IMR-90 (cell line): ENCODE measurements at regions not wholly inside any gene's neighbourhood (a gene's known extent, or its start where the extent isn't known, plus 50 kb on each side); places are given as distances from the start of the nearest gene placed in this dataset.

Source experiments
- ATAC-seq: fragments of 200-7000 bp; cut with Tn5 transposase; 2 replicates; pipeline ENCODE4 v1.9.1; 2020; ENCODE audit warnings: low read depth, mild to moderate bottlenecking, moderate library complexity
- BruUV-seq: library from RNA; stranded (reverse); fragments of 400-500 nt; replicated peaks from 2 replicates; lab custom pipeline; 2021; lab: Mats Ljungman, UMichigan
- CTCF ChIA-PET: fragments of 300-600 bp; formaldehyde crosslinking; extraction: SDS; loops from one replicate; lab custom pipeline; 2021; ENCODE audit warnings: antibody characterized with exemption; lab: Yijun Ruan, JAX
- POLR2A ChIA-PET: fragments of 300-600 bp; sonication (Branson Sonifier 250); formaldehyde crosslinking; loops from one replicate; lab custom pipeline; 2022; ENCODE audit warnings: antibody characterized with exemption; ENCODE audit not compliant: unreplicated experiment; lab: Charles Lee
- DNase-seq: peaks from one replicate; pipeline ENCODE4 v3.0.0; 2013
- H2AFZ ChIP-seq: replicated peaks from 2 replicates; pipeline ENCODE3; 2013; ENCODE audit warnings: low read length, mild to moderate bottlenecking; ENCODE audit not compliant: poor library complexity
- H2AK5ac ChIP-seq: 2 replicates; pipeline ENCODE4 v1.6.1; 2013; ENCODE audit warnings: low read depth, low read length, inconsistent platforms
- H2AK9ac ChIP-seq: replicated peaks from 2 replicates; pipeline ENCODE3; 2013; ENCODE audit warnings: mild to moderate bottlenecking, low read depth, low read length, moderate library complexity; ENCODE audit not compliant: poor library complexity
- H2BK120ac ChIP-seq: 2 replicates; pipeline ENCODE4 v1.6.1; 2013; ENCODE audit warnings: low read depth, low read length, inconsistent platforms
- H2BK15ac ChIP-seq: 3 replicates; pipeline ENCODE4 v1.6.1; 2013; ENCODE audit warnings: low read depth, low read length, inconsistent platforms
- H2BK20ac ChIP-seq: 2 replicates; pipeline ENCODE4 v1.6.1; 2013; ENCODE audit warnings: low read depth, mild to moderate bottlenecking, inconsistent platforms, low read length, moderate library complexity
- H2BK5ac ChIP-seq: 2 replicates; pipeline ENCODE4 v1.6.1; 2013; ENCODE audit warnings: mild to moderate bottlenecking, low read depth, low read length, inconsistent platforms; ENCODE audit not compliant: poor library complexity, severe bottlenecking
- H3K14ac ChIP-seq: replicated peaks from 2 replicates; pipeline ENCODE4 v1.6.1; 2013; ENCODE audit warnings: low read depth, low read length, inconsistent platforms
- H3K18ac ChIP-seq: 2 replicates; pipeline ENCODE4 v1.6.1; 2013; ENCODE audit warnings: low read depth, low read length, control low read depth
- H3K23ac ChIP-seq: 2 replicates; pipeline ENCODE4 v1.6.1; 2013; ENCODE audit warnings: low read depth, low read length, inconsistent platforms
- H3K27ac ChIP-seq: 2 replicates; pipeline ENCODE4 v1.5.1; 2013; ENCODE audit warnings: mild to moderate bottlenecking, control low read depth, low read length; ENCODE audit not compliant: insufficient read depth
- H3K27me3 ChIP-seq: 2 replicates; pipeline ENCODE4 v1.6.1; 2013; ENCODE audit warnings: low read length; ENCODE audit not compliant: control insufficient read depth, insufficient read depth
- H3K36me3 ChIP-seq: 2 replicates; pipeline ENCODE4 v1.6.1; 2013; ENCODE audit warnings: low read length, mixed read lengths; ENCODE audit not compliant: control insufficient read depth, insufficient read depth
- H3K4ac ChIP-seq: 2 replicates; pipeline ENCODE4 v1.6.1; 2013; ENCODE audit warnings: low read depth, low read length, inconsistent platforms
- H3K4me1 ChIP-seq: 2 replicates; pipeline ENCODE4 v1.6.1; 2013; ENCODE audit warnings: low read length, mixed read lengths; ENCODE audit not compliant: control insufficient read depth, insufficient read depth
- H3K4me2 ChIP-seq: 2 replicates; pipeline ENCODE4 v1.6.1; 2013; ENCODE audit warnings: low read depth, mild to moderate bottlenecking, control low read depth, low read length, moderate library complexity
- H3K4me3 ChIP-seq: 2 replicates; pipeline ENCODE4 v1.5.1; 2013; ENCODE audit warnings: low read depth, mild to moderate bottlenecking, control low read depth, low read length, moderate library complexity; ENCODE audit not compliant: insufficient read depth
- H3K56ac ChIP-seq: 2 replicates; pipeline ENCODE4 v1.6.1; 2013; ENCODE audit warnings: low read length, inconsistent platforms; ENCODE audit not compliant: insufficient read depth; ENCODE audit errors: extremely low read depth
- H3K79me1 ChIP-seq, 2 experiments: 2 replicates each; pipeline ENCODE4 v1.6.1; 2013; ENCODE audit warnings: low read length in 2 of 2, inconsistent platforms in 1 of 2, low read depth in 1 of 2
- H3K9ac ChIP-seq: 2 replicates; pipeline ENCODE4 v1.6.1; 2013; ENCODE audit warnings: low read depth, low read length, control low read depth
- H3K9me1 ChIP-seq: 2 replicates; pipeline ENCODE4 v1.6.1; 2013; ENCODE audit warnings: low read length, inconsistent platforms; ENCODE audit not compliant: insufficient read depth
- H3K9me3 ChIP-seq: 2 replicates; pipeline ENCODE4 v1.6.1; 2013; ENCODE audit warnings: low read length; ENCODE audit not compliant: control insufficient read depth, insufficient read depth
- H4K20me1 ChIP-seq: 2 replicates; pipeline ENCODE4 v1.6.1; 2013; ENCODE audit warnings: low read length, inconsistent platforms; ENCODE audit not compliant: insufficient read depth
- H4K5ac ChIP-seq: 2 replicates; pipeline ENCODE4 v1.6.1; 2013; ENCODE audit warnings: mild to moderate bottlenecking, low read depth, low read length, control low read depth
- H4K8ac ChIP-seq, 2 experiments: 2 replicates each; pipeline ENCODE4 v1.6.1; 2013; ENCODE audit warnings: low read depth in 2 of 2, low read length in 2 of 2, control low read depth in 1 of 2, inconsistent platforms in 1 of 2
- H4K91ac ChIP-seq: 2 replicates; pipeline ENCODE4 v1.6.1; 2013; ENCODE audit warnings: low read depth, low read length, inconsistent platforms; ENCODE audit not compliant: insufficient read depth
- BHLHE40 ChIP-seq: fragments of 150-350 bp; IDR thresholded peaks from 2 replicates; pipeline ENCODE4 v1.6.1; 2016; ENCODE audit warnings: mild to moderate bottlenecking, low read depth, low read length
- CEBPB ChIP-seq: IDR thresholded peaks from 2 replicates; pipeline ENCODE4 v1.6.1; 2012; ENCODE audit warnings: low read depth, low read length, improper control_type of control experiment
- CHD1 ChIP-seq: IDR thresholded peaks from 2 replicates; pipeline ENCODE4 v1.6.1; 2012; ENCODE audit warnings: low read depth, low read length, improper control_type of control experiment
- FOS ChIP-seq: fragments of 150-350 bp; IDR thresholded peaks from 2 replicates; pipeline ENCODE4 v1.6.1; 2016; ENCODE audit warnings: low read depth, low read length
- MAFK ChIP-seq: IDR thresholded peaks from 2 replicates; pipeline ENCODE4 v1.6.1; 2012; ENCODE audit warnings: low read depth, low read length, improper control_type of control experiment
- MAZ ChIP-seq: IDR thresholded peaks from 2 replicates; pipeline ENCODE4 v1.6.1; 2012; ENCODE audit warnings: low read depth, mild to moderate bottlenecking, low read length, improper control_type of control experiment, moderate library complexity, borderline replicate concordance
- RCOR1 ChIP-seq: IDR thresholded peaks from 2 replicates; pipeline ENCODE4 v1.6.1; 2012; ENCODE audit warnings: mild to moderate bottlenecking, low read length, improper control_type of control experiment; ENCODE audit not compliant: insufficient replicate concordance
- RFX5 ChIP-seq: IDR thresholded peaks from 2 replicates; pipeline ENCODE4 v1.8.0; 2012; ENCODE audit warnings: low read depth, mild to moderate bottlenecking, low read length, moderate library complexity
- SMC3 ChIP-seq: fragments of 150-350 bp; IDR thresholded peaks from 2 replicates; pipeline ENCODE4 v1.6.1; 2016; ENCODE audit warnings: low read depth, mild to moderate bottlenecking, antibody characterized with exemption, low read length, moderate library complexity
- USF2 ChIP-seq: fragments of 150-350 bp; IDR thresholded peaks from 2 replicates; pipeline ENCODE4 v1.6.1; 2017; ENCODE audit warnings: mild to moderate bottlenecking, antibody characterized with exemption, low read length, low read depth
- WGBS, 2 experiments: methylation state at CpG; one replicate each; pipeline versions ENCODE4 v1.1.5 to v1.1.7; 2013; ENCODE audit warnings: missing lambda C conversion rate in 2 of 2; ENCODE audit not compliant: insufficient read length in 1 of 2; ENCODE audit errors: extremely low coverage in 2 of 2; 5-methylcytosine and 5-hydroxymethylcytosine counted together
- dilution Hi-C: fragments of 300-500 bp; cut with HindIII; formaldehyde crosslinking; loops from one replicate; pipeline ENCODE4 v1.14.3; 2018; ENCODE audit warnings: low sequenced_read_pairs; ENCODE audit not compliant: unreplicated experiment
- in situ Hi-C: fragments of 300-500 bp; cut with MboI; formaldehyde crosslinking; loops from 3 replicates; pipeline ENCODE4 v1.14.3; 2019; ENCODE audit warnings: low sequenced_read_pairs, inconsistent platforms, mixed read lengths
- intact Hi-C: fragments of 100-400 bp; cut with micrococcal nuclease; formaldehyde crosslinking; loops from 2 replicates; pipeline ENCODE4 v1.10.0; 2022
- TF ChIP-seq, protein P1 (sequence below): conservative IDR thresholded peaks from 2 replicates; pipeline ENCODE4 v1.5.1; 2012; ENCODE audit warnings: mild to moderate bottlenecking, low read depth, low read length, improper control_type of control experiment

DNA sequence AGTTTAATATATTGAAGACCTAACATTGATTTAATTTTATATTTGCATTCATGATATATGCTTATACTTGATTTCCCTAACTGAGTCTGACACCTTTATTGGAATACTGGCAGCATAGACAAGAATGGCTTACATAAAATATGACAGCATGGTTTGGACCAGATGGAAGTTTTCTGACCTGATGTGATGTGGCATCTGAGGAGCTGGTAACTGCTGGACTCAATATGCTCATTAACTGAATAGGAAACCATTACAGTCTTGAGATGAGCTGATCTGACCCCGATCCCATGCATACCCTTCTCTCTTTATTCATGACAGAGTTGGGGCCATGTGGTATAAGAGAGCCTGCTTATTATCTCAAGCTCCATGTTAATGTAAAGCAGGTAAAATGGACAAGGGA is 604.8 kb upstream of the SEL1L start:
- ATAC-seq (no peak), DNase-seq (no peak)
- Histone ChIP-seq H3K79me1 (no peaks in the 10 kb centered on the region), H3K4ac (no peak overlapping the region), H3K56ac (no peak overlapping the region), H2AFZ (no peak overlapping the region), H3K9me3 (peaks cover 11% of the 10 kb centered on the region), H3K9ac (no peak overlapping the region), H4K5ac (no peak overlapping the region), H3K27me3 (no peaks in the 10 kb centered on the region), H2BK15ac (no peak overlapping the region), H4K20me1 (no peaks in the 10 kb centered on the region), H3K18ac (no peak overlapping the region), H3K4me1 (no peaks in the 10 kb centered on the region), H2BK5ac (no peak overlapping the region), H3K27ac (no peak overlapping the region), H3K23ac (no peak overlapping the region), H2AK9ac (no peak overlapping the region), H4K8ac (no peak overlapping the region), H2BK120ac (no peak overlapping the region), H3K4me3 (no peak overlapping the region), H3K14ac (no peak overlapping the region), H2BK20ac (no peak overlapping the region), H3K36me3 (no peaks in the 10 kb centered on the region), H4K91ac (no peak overlapping the region), H2AK5ac (no peak overlapping the region), H3K9me1 (no peaks in the 10 kb centered on the region), H3K4me2 (no peak overlapping the region)
- no TSS peak for BruUV-seq
- TF ChIP-seq CHD1 (no peak), MAZ (no peak), USF2 (no peak), RFX5 (no peak), BHLHE40 (no peak), CEBPB (no peak), MAFK (no peak), RCOR1 (no peak), FOS (no peak), SMC3 (no peak)
- TF ChIP-seq, protein P1, sequence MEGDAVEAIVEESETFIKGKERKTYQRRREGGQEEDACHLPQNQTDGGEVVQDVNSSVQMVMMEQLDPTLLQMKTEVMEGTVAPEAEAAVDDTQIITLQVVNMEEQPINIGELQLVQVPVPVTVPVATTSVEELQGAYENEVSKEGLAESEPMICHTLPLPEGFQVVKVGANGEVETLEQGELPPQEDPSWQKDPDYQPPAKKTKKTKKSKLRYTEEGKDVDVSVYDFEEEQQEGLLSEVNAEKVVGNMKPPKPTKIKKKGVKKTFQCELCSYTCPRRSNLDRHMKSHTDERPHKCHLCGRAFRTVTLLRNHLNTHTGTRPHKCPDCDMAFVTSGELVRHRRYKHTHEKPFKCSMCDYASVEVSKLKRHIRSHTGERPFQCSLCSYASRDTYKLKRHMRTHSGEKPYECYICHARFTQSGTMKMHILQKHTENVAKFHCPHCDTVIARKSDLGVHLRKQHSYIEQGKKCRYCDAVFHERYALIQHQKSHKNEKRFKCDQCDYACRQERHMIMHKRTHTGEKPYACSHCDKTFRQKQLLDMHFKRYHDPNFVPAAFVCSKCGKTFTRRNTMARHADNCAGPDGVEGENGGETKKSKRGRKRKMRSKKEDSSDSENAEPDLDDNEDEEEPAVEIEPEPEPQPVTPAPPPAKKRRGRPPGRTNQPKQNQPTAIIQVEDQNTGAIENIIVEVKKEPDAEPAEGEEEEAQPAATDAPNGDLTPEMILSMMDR = no peak
- in situ Hi-C loops (no loop called here), dilution Hi-C loops (no loop called here), intact Hi-C loops (no loop called here)
- WGBS, 2 experiments = no CpG with 5 or more reads among the region's 1 CpG
- ChIA-PET CTCF (no interaction called here), POLR2A (no interaction called here)
